ENCODE measurements at regions not wholly inside any gene's neighbourhood (a gene's known extent, or its start where the extent isn't known, plus 50 kb on each side); places are given as distances from the start of the nearest gene placed in this dataset.

GRCh38 chrX:118878977-118879376 is 55.4 kb downstream of the ZCCHC12 start:
- TF ChIP-seq CTCF (IDR thresholded peaks at IDR 0.05; ENCODE audit: control extremely low read depth, extremely low read depth, low read depth, missing control alignments) = no peak
- DNase-seq (ENCODE audit: extremely low spot score) = no peak
- ChIA-PET CTCF (no interaction called here), POLR2A (no interaction called here)

- ChIA-PET POLR2A (no interaction called here), CTCF (no interaction called here)
- no peak for DNase-seq (ENCODE audit: extremely low spot score)
- no peak for TF ChIP-seq CTCF (IDR thresholded peaks at IDR 0.05; ENCODE audit: control extremely low read depth, extremely low read depth, low read depth, missing control alignments)
These were observed 56.0 kb downstream of the ZCCHC12 start for GRCh38 chrX:118879586-118879985.

- TF ChIP-seq CTCF (IDR thresholded peaks at IDR 0.05; ENCODE audit: control extremely low read depth, extremely low read depth, low read depth, missing control alignments) = no peak
- ChIA-PET POLR2A (no interaction called here), CTCF (no interaction called here)
- DNase-seq (ENCODE audit: extremely low spot score) = no peak
These were observed 60.4 kb downstream of the ZCCHC12 start for GRCh38 chrX:118883994-118884393.

GRCh38 chrX:118884552-118885138 is 61.0 kb downstream of the ZCCHC12 start:
- no peak for DNase-seq (ENCODE audit: extremely low spot score)
- no peak for TF ChIP-seq CTCF (IDR thresholded peaks at IDR 0.05; ENCODE audit: control extremely low read depth, extremely low read depth, low read depth, missing control alignments)
- CTCF ChIA-PET = no interaction called here
- POLR2A ChIA-PET = no interaction called here

GRCh38 chrX:118893923-118894322 is 70.3 kb downstream of the ZCCHC12 start:
- ChIA-PET CTCF (no interaction called here), POLR2A (no interaction called here)
- TF ChIP-seq CTCF (IDR thresholded peaks at IDR 0.05; ENCODE audit: control extremely low read depth, extremely low read depth, low read depth, missing control alignments) = no peak
- no peak for DNase-seq (ENCODE audit: extremely low spot score)

- ChIA-PET POLR2A (no interaction called here), CTCF (no interaction called here)
- no peak for DNase-seq (ENCODE audit: extremely low spot score)
- TF ChIP-seq CTCF (IDR thresholded peaks at IDR 0.05; ENCODE audit: control extremely low read depth, extremely low read depth, low read depth, missing control alignments) = no peak
These were observed 72.4 kb upstream of the LONRF3 start for GRCh38 chrX:118901991-118902390.

- CTCF ChIA-PET = no interaction called here
These were observed 70.2 kb upstream of the LONRF3 start for GRCh38 chrX:118904218-118904617.

More at GRCh38 chrX:118904218-118904617, 70.2 kb upstream of the LONRF3 start:
- no peak for TF ChIP-seq CTCF (IDR thresholded peaks at IDR 0.05; ENCODE audit: control extremely low read depth, extremely low read depth, low read depth, missing control alignments)
- DNase-seq (ENCODE audit: extremely low spot score) = peak; percentile 19
- POLR2A ChIA-PET = no interaction called here
